Suprapubic skin (tissue), 3 donors: ENCODE measurements at regions not wholly inside any gene's neighbourhood (a gene's known extent, or its start where the extent isn't known, plus 50 kb on each side); places are given as distances from the start of the nearest gene placed in this dataset.

Source experiments
- POLR2A ChIP-seq, 2 donors: fragments of 450-650 bp; IDR thresholded peaks; one replicate each; pipeline ENCODE4 v1.6.1; 2017; ENCODE audit warnings: antibody characterized with exemption in 2 of 2, mild to moderate bottlenecking in 2 of 2, moderate library complexity in 2 of 2
- TF ChIP-seq, protein P1 (sequence below), 2 donors: fragments of 200-600 bp in 1 of 2; fragments of 450-650 bp in 1 of 2; sonication (generic) in 1 of 2; IDR thresholded peaks; one replicate each; pipeline ENCODE4 v1.5.1; 2016 to 2019; ENCODE audit warnings: antibody characterized with exemption in 2 of 2, mild to moderate bottlenecking in 1 of 2, moderate library complexity in 1 of 2

GRCh38 chr1:234927312-234927970 is 201.2 kb downstream of the TOMM20 start:
- TF ChIP-seq, protein P1, sequence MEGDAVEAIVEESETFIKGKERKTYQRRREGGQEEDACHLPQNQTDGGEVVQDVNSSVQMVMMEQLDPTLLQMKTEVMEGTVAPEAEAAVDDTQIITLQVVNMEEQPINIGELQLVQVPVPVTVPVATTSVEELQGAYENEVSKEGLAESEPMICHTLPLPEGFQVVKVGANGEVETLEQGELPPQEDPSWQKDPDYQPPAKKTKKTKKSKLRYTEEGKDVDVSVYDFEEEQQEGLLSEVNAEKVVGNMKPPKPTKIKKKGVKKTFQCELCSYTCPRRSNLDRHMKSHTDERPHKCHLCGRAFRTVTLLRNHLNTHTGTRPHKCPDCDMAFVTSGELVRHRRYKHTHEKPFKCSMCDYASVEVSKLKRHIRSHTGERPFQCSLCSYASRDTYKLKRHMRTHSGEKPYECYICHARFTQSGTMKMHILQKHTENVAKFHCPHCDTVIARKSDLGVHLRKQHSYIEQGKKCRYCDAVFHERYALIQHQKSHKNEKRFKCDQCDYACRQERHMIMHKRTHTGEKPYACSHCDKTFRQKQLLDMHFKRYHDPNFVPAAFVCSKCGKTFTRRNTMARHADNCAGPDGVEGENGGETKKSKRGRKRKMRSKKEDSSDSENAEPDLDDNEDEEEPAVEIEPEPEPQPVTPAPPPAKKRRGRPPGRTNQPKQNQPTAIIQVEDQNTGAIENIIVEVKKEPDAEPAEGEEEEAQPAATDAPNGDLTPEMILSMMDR (IDR thresholded peaks at IDR 0.05): no peak
- no peak for TF ChIP-seq POLR2A (IDR thresholded peaks at IDR 0.05)
